Left ventricle myocardium inferior (tissue), 1 donor: ENCODE measurements at regions not wholly inside any gene's neighbourhood (a gene's known extent, or its start where the extent isn't known, plus 50 kb on each side); places are given as distances from the start of the nearest gene placed in this dataset.

Experiments used
- DNase-seq: peaks from one replicate; pipeline ENCODE4 v3.0.0-alpha.2; 2020
- H3K27ac ChIP-seq: fragments of 200-600 bp; replicated peaks from 2 replicates; pipeline ENCODE4 v1.8.0; 2021
- H3K27me3 ChIP-seq: fragments of 200-600 bp; 2 replicates; pipeline ENCODE4 v1.8.0; 2021; ENCODE audit warnings: low read depth
- H3K36me3 ChIP-seq: fragments of 200-600 bp; 2 replicates; pipeline ENCODE4 v1.8.0; 2021
- H3K4me1 ChIP-seq: fragments of 200-600 bp; 2 replicates; pipeline ENCODE4 v1.8.0; 2021
- H3K4me3 ChIP-seq: fragments of 200-600 bp; 2 replicates; pipeline ENCODE4 v1.8.0; 2021; ENCODE audit warnings: mild to moderate bottlenecking, moderate library complexity
- H3K9me3 ChIP-seq: fragments of 200-600 bp; replicated peaks from 2 replicates; pipeline ENCODE4 v1.8.0; 2021
- intact Hi-C: fragments of 100-400 bp; cut with micrococcal nuclease; formaldehyde crosslinking; loops from one replicate; pipeline ENCODE4 v1.11.0; 2022
- TF ChIP-seq, protein P1 (sequence below): fragments of 200-600 bp; IDR thresholded peaks from 2 replicates; pipeline ENCODE4 v1.8.0; 2021; ENCODE audit warnings: antibody characterized with exemption, mild to moderate bottlenecking, borderline replicate concordance
- donor health status: DM: no; HTN: yes; CAD: no; lungs with severe emphysema.

DNA sequence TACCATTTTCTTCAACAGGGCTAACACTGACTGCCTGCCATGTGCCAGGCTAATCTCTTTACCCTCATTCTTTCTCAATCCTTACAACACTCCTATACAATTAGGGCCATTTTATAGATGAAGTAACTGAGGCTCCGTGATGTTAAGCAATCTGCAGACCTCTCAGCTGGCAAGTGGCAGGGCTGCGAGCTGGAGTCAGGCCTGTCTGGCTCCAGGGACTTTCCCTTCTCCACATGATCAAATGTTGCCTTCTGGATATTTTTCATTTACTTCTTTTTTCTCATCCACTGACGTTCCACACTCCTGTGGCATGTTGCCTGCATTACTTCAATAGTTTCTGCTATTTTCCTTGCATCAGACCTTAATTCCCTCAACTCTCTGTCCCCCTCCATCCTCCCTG, 55.2 kb upstream of the TAGAP start:
- DNase-seq = no peak
- no peak overlapping the region for H3K4me3 ChIP-seq
- H3K27ac ChIP-seq = no peak overlapping the region
- no peaks in the 10 kb centered on the region for H3K9me3 ChIP-seq
- TF ChIP-seq, protein P1, sequence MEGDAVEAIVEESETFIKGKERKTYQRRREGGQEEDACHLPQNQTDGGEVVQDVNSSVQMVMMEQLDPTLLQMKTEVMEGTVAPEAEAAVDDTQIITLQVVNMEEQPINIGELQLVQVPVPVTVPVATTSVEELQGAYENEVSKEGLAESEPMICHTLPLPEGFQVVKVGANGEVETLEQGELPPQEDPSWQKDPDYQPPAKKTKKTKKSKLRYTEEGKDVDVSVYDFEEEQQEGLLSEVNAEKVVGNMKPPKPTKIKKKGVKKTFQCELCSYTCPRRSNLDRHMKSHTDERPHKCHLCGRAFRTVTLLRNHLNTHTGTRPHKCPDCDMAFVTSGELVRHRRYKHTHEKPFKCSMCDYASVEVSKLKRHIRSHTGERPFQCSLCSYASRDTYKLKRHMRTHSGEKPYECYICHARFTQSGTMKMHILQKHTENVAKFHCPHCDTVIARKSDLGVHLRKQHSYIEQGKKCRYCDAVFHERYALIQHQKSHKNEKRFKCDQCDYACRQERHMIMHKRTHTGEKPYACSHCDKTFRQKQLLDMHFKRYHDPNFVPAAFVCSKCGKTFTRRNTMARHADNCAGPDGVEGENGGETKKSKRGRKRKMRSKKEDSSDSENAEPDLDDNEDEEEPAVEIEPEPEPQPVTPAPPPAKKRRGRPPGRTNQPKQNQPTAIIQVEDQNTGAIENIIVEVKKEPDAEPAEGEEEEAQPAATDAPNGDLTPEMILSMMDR = no peak
- H3K36me3 ChIP-seq = no peaks in the 10 kb centered on the region
- intact Hi-C loops = no loop called here
- H3K27me3 ChIP-seq = peaks cover 13% of the 10 kb centered on the region
- H3K4me1 ChIP-seq = no peaks in the 10 kb centered on the region

DNA sequence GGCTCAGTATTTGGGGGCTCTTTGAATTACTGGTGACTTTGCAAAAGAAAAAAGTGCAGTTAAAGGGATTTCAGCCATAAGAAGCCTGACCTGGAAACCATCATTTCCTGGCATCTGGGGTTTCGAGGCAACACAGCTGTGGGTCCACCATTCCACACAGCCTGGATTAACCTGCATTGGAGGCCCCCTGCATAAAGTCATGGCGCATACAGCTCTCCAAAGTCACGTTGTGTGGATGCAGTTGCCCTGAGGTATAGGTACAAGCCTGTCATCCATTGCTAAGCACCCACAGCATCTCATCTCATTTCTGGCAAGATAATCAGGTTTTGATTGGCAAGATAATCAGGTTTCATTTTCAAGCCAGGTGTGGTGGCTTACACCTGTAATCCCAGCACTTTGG, 54.5 kb upstream of the TAGAP start:
- H3K9me3 ChIP-seq = no peaks in the 10 kb centered on the region
- H3K4me3 ChIP-seq = no peak overlapping the region
- DNase-seq = no peak
- H3K4me1 ChIP-seq = no peaks in the 10 kb centered on the region
- no peak overlapping the region for H3K27ac ChIP-seq
- peaks cover 10% of the 10 kb centered on the region for H3K27me3 ChIP-seq
- TF ChIP-seq, protein P1 = no peak
- intact Hi-C loops = no loop called here
- no peaks in the 10 kb centered on the region for H3K36me3 ChIP-seq

DNA sequence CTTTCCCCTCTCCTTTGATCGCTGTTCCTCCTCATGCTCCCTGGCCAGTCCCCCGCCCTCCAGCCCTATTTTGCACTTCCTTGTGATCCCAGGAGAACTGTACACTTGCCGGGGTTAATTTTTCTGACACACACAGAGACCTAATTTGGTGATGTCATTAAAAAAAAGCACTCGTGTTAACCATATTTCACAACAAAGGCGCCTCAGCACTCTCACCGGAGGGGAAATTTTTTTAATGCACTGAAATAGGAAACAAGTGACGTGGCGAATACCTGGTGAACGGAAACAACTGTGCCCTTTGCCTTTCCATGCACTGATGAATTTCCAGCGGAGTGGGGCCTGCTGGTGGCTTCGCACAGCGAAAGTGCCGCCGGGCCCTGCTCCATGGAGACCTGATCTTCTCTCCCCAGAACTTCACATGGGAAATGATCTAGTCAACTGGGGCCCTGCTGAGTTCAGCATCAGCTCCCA, 53.9 kb upstream of the TAGAP start:
- Histone ChIP-seq H3K9me3 (no peaks in the 10 kb centered on the region), H3K27me3 (peaks cover 4% of the 10 kb centered on the region), H3K4me3 (no peak overlapping the region), H3K36me3 (no peaks in the 10 kb centered on the region), H3K4me1 (no peaks in the 10 kb centered on the region), H3K27ac (no peak overlapping the region)
- DNase-seq = no peak
- TF ChIP-seq, protein P1 = no peak
- intact Hi-C loops = no loop called here

DNA sequence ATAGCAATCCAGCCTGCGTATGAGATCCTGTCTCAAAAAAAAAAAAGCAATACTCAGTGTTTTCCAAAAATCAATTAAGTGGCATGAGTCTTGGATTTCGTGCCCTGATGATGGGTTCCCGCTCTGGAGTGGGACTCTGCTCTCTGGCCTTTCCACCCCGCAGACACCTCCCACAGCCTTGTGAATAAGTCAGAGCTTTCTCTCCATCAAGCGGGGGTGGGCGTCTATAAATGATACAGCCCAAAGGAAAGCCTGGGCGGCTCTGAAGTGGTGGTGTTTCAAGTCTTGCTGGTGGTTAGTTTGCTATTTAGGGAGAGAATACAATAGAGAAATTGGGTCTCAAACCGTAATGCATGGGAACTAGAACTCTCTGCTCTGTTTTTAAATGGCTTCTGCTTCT, 52.5 kb upstream of the TAGAP start:
- H3K27me3 ChIP-seq = no peaks in the 10 kb centered on the region
- DNase-seq = no peak
- no peaks in the 10 kb centered on the region for H3K4me1 ChIP-seq
- H3K9me3 ChIP-seq = no peaks in the 10 kb centered on the region
- TF ChIP-seq, protein P1 = no peak
- no peak overlapping the region for H3K27ac ChIP-seq
- intact Hi-C loops = no loop called here
- no peak overlapping the region for H3K4me3 ChIP-seq
- no peaks in the 10 kb centered on the region for H3K36me3 ChIP-seq

DNA sequence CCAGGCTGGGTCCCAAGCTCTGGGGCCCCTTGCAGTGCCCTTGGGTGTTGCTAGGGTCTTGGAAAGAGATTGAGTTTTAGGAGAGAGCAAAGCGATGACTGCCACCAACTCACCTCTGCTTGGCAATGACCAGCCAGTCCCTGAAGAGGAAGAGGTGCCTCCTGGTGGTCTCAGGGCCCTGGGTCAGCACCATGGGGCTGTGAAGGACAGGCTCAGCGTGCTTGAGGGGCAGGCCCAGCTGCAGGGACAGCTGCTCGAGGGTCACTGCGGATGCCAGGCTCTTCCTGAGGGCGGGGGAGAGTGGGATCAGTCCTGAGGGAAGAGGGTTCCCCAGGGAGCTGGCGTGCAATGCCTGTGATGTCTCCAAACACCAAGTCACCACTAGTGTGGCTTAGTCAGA, 50.8 kb upstream of the TAGAP start:
- no peak for DNase-seq
- Histone ChIP-seq H3K27ac (no peak overlapping the region), H3K4me3 (no peak overlapping the region), H3K36me3 (no peaks in the 10 kb centered on the region), H3K9me3 (no peaks in the 10 kb centered on the region), H3K27me3 (no peaks in the 10 kb centered on the region), H3K4me1 (no peaks in the 10 kb centered on the region)
- TF ChIP-seq, protein P1 = no peak
- intact Hi-C loops = no loop called here
